ENCODE measurements at regions not wholly inside any gene's neighbourhood (a gene's known extent, or its start where the extent isn't known, plus 50 kb on each side); places are given as distances from the start of the nearest gene placed in this dataset.
"Not testable (repeated sequence)": the region's sequence is repeated elsewhere in the genome, so short reads cannot be mapped to it uniquely, and the experiment has no call there.

DNA sequence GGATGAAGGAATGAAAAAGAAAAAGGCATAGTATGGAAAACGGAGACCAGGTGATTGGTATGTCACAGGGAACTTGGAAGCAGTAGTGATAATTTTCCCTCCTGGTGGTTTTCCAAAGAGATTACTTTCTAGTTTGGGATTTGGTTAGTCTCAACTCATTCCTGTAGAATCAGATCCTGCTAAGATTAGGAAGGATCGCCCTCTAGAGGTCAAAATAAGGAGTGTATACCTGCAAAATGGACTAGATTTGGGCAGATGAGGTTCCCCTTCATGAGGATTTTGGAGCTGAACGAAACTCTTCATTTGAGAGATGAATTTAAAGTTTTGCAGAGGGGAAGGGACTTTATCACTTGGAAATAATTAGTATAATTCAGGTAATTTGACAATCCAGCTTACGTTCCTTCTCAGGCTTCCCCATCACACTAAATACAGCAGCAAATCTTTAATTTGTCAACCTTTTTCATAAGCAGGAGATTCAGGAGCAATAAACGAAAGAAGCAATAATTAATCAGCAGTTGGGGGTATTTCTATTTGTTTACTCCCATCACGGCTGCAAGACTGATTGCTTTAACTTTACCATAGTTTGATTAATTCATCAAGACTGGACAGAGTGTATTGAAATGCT lies 65.2 kb downstream of the CCDC195 start:
- DNase-seq = peak; percentile 48 to 58

DNA sequence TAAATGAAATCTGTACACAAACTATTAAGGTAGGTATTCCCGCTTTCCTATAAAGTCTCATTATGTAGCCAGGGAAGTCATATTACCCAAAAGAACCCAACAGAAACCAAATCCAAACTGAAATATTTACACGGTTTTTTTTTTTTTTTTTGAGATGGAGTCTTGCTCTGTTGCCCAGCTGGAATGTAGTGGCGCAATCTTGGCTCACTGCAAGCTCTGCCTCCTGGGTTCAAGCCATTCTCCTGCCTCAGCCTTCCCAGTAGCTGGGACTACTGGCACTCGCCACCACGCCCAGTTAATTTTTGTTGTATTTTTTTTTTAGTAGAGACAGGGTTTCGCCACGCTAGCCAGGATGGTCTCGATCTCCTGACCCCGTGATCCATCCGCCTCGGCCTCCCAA lies 62.5 kb upstream of the CUL3 start:
- not testable (repeated sequence) for DNase-seq

DNA sequence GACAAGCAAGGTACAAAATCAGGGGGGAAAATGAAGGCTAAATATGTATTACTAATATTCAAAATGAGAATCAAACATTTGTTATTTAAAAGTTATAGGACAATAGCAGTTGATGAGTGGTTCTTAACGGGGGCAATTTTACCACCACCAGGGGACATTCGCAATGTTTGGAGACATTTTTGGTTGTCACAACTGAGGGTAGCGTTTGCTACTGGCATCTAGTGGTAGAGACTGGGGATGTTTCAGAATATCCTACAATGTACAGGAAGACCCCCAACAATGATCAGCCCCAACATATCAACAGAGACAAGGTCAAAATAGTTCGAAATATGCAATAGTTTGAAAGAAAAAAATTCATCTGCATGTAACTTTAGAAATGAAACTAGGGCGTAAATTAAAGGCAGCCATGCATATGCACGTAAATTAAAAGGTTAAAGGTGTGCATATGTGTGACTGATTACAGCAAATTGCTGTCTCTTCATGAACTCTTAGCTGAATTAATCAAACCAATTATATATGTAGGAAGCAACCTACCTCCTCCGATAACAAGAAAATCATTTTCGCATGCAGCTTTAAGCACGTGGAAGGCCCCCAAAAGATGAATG lies 61.2 kb upstream of the CUL3 start:
- no peak for DNase-seq

DNA sequence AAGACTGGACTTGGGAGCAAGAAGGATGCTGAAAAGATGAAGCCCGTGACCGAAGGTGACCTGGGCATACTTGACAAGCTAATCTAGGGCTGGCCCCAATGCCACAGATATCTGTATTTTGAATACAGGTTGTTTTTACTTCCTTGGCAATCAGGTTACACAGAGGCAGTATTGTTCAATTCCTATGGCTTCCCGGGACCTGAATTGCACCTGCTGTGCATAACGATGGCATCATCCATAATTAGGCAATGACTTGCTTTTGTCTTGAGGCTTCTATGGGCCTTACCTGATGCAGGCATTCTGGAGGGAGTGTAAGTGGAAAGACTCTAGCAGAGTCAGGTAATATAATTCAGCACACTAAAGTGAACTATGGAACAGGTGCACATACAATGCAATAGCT lies 60.6 kb upstream of the CUL3 start:
- no peak for DNase-seq

DNA sequence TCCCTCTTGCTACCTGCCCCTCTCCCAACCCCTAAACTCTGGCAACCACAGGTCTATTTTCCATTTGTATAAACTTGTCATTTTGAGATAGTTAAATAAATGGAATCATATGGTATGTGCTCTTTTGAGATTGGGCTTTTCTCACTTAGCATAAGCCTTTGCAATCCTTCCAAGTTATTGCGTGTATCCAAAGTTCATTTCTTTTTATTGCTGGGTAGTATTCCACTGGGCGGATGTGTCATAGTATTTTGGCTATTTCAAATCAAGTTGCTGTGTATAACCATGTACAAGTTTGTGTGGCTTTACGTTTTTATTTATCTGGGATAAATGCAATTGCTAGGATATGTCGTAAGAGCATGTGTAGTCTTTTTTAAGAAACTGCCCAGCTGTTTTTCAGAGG lies 55.5 kb upstream of the CUL3 start:
- DNase-seq = no peak

DNA sequence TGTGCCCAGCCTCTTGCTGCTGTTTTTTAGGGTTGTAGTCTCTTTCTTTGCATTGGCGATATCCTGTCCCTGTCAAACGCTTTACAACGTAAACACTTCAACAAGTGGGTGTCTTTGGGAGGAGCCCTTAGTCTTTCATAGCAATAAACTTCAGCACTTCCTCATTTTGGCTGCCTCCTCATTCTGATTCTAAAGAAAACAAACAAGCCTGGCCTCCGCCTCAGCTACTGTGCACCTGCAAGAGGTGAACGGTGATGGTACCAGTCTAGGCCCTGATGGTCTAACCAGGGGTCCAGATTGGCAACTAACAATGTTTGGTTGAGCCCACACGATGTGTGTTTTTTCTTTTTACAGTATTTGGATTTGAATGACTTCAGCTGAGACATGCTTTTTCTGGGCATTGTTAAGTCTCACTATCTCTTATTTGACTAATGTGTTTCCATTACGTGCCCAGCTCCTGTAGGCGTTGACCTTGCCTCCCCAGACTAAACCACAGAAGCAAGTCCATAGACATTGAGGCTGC lies 53.2 kb upstream of the CUL3 start:
- DNase-seq = no peak
